ENCODE measurements at regions not wholly inside any gene's neighbourhood (a gene's known extent, or its start where the extent isn't known, plus 50 kb on each side); places are given as distances from the start of the nearest gene placed in this dataset.

DNA sequence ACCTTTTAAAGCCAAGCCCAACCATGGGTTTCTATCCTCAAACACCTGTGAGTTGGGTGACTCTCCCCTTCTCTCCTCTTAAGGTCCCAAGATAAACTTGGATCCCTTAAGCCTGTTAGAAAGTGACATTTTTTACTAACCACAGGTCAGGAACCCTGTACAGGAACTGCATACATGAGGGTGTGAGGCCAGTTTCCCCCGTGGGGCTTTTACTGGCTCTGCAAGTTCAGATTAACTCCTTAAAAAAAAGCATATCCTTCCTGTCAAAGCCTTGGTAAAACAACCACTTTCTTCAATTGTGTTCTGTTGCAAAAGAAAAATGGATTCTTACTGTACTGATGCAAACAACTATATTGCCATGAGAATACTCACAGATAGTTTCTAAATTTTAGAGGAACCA lies 2638.7 kb upstream of the PCDH20 start:
- no peak for DNase-seq
- TF ChIP-seq, protein P1, sequence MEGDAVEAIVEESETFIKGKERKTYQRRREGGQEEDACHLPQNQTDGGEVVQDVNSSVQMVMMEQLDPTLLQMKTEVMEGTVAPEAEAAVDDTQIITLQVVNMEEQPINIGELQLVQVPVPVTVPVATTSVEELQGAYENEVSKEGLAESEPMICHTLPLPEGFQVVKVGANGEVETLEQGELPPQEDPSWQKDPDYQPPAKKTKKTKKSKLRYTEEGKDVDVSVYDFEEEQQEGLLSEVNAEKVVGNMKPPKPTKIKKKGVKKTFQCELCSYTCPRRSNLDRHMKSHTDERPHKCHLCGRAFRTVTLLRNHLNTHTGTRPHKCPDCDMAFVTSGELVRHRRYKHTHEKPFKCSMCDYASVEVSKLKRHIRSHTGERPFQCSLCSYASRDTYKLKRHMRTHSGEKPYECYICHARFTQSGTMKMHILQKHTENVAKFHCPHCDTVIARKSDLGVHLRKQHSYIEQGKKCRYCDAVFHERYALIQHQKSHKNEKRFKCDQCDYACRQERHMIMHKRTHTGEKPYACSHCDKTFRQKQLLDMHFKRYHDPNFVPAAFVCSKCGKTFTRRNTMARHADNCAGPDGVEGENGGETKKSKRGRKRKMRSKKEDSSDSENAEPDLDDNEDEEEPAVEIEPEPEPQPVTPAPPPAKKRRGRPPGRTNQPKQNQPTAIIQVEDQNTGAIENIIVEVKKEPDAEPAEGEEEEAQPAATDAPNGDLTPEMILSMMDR (IDR thresholded peaks at IDR 0.05), result no peak
- no peak for TF ChIP-seq POLR2A (IDR thresholded peaks at IDR 0.05)
- no peaks in the 10 kb centered on the region for H3K9me3 ChIP-seq (replicated peaks in 1 of 3)
- H3K4me1 ChIP-seq (replicated peaks in 1 of 2), result no peaks in the 10 kb centered on the region
- WGBS, 4 donors, result 30 to 53% (median 51%) methylated on average over 1 of the region's 1 CpG
- no peaks in the 10 kb centered on the region for H3K36me3 ChIP-seq (replicated peaks in 1 of 2)
- no peaks in the 10 kb centered on the region for H3K27me3 ChIP-seq
- H3K4me3 ChIP-seq, result no peak overlapping the region
- intact Hi-C loops (cut with DNase I), result no loop called here
- H3K27ac ChIP-seq, result no peak overlapping the region

DNA sequence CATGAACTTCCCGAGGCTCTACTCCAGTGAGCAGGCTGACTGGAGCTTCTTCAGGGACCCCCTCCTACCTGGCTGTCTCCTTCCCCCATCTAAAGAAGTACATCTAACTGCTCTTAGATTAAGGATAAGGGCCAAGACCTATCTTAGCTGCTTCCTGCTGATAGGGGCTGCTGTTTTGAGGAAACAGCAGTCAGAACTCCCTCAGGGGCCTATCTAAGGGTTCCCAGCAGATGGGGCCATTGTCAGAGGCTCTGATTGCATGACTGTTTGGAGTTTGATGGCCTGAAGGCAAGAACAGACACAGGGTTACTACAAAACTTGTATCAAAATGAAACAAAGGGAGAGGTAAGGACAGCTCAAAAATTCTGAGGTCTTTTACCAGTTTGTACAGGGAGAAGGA lies 2636.9 kb upstream of the PCDH20 start:
- H3K27ac ChIP-seq, result no peak overlapping the region
- TF ChIP-seq, protein P1 (IDR thresholded peaks at IDR 0.05), result no peak
- no peak for TF ChIP-seq POLR2A (IDR thresholded peaks at IDR 0.05)
- H3K4me1 ChIP-seq (replicated peaks in 1 of 2), result no peaks in the 10 kb centered on the region
- H3K9me3 ChIP-seq (replicated peaks in 1 of 3), result no peaks in the 10 kb centered on the region
- no peak overlapping the region for H3K4me3 ChIP-seq
- intact Hi-C loops (cut with DNase I), result no loop called here
- 69 to 89% (median 84%) methylated on average over 1 of the region's 1 CpG for WGBS, 4 donors
- H3K27me3 ChIP-seq, result no peaks in the 10 kb centered on the region
- H3K36me3 ChIP-seq (replicated peaks in 1 of 2), result no peaks in the 10 kb centered on the region
- DNase-seq, result no peak

DNA sequence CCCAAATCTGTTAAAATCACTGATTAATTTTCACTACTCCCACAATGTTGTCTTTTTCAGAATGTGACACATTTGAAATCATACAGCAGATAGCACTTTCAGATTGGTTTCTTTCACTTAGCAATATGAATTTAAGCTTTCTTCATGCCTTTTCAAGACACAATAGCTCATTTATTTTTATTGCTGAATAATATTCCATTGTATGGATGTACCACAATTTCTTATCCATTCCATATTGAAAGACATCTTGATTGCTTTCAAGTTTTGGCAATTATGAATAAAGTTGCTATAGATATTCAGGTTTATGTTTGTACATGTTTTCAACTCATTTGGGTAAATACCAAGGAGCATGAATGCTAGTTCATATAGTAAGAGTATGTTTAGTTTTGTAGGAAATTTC lies 2635.6 kb upstream of the PCDH20 start:
- TF ChIP-seq, protein P1 (IDR thresholded peaks at IDR 0.05), result no peak
- TF ChIP-seq POLR2A (IDR thresholded peaks at IDR 0.05), result no peak
- DNase-seq, result no peak
- Histone ChIP-seq H3K27me3 (no peaks in the 10 kb centered on the region), H3K27ac (no peak overlapping the region), H3K4me1 (replicated peaks in 1 of 2) (no peaks in the 10 kb centered on the region), H3K9me3 (replicated peaks in 1 of 3) (no peaks in the 10 kb centered on the region), H3K36me3 (replicated peaks in 1 of 2) (no peaks in the 10 kb centered on the region), H3K4me3 (no peak overlapping the region)
- intact Hi-C loops (cut with DNase I), result no loop called here

DNA sequence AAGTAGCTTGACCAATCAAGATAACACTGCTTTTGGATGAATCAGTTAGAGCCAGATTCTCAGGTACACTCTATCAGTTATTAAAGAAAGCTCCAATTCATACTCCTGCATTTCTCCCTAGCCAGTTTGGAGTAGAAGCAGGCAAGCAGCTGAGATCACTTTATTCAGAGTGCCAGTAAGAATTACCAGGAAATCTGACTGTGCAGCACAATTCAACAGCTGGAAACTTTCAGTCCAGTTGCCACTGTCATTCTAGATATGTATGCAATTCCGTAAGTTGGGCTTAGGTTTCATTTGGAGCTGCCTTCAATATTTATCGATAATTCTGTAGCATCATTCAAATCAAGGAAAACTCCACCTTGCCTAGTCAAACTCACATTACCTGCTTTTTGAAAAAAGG lies 2625.6 kb upstream of the PCDH20 start:
- Histone ChIP-seq H3K27ac (no peak overlapping the region), H3K36me3 (replicated peaks in 1 of 2) (no peaks in the 10 kb centered on the region), H3K27me3 (no peaks in the 10 kb centered on the region), H3K9me3 (replicated peaks in 1 of 3) (no peaks in the 10 kb centered on the region), H3K4me3 (no peak overlapping the region), H3K4me1 (replicated peaks in 1 of 2) (no peaks in the 10 kb centered on the region)
- TF ChIP-seq, protein P1 (IDR thresholded peaks at IDR 0.05), result no peak
- no peak for TF ChIP-seq POLR2A (IDR thresholded peaks at IDR 0.05)
- WGBS, 4 donors, result 43 to 86% (median 52%) methylated on average over 2 of the region's 2 CpGs
- intact Hi-C loops (cut with DNase I), result no loop called here
- no peak for DNase-seq
